ENCODE measurements at regions not wholly inside any gene's neighbourhood (a gene's known extent, or its start where the extent isn't known, plus 50 kb on each side); places are given as distances from the start of the nearest gene placed in this dataset.
"Not testable (repeated sequence)": the region's sequence is repeated elsewhere in the genome, so short reads cannot be mapped to it uniquely, and the experiment has no call there.

- Histone ChIP-seq H3K4me1 (no peaks in the 10 kb centered on the region), H3K9me3 (peaks cover 0 to 19% (median 0%) of the 10 kb centered on the region in 11 donors), H3K36me3 (no peaks in the 10 kb centered on the region), H3K27ac (no peak overlapping the region), H3K27me3 (no peaks in the 10 kb centered on the region), H3K4me3 (no peak overlapping the region)
- intact Hi-C loops (cut with DNase I) = no loop called here
- TF ChIP-seq CTCF (IDR thresholded peaks at IDR 0.05) = no peak
- no peak for ATAC-seq
- DNase-seq = no peak
Measured at GRCh38 chr6:80586242-80586641, 479.8 kb downstream of the BCKDHB start.

GRCh38 chr6:80579391-80580023, 473.0 kb downstream of the BCKDHB start:
- no peak overlapping the region for H3K4me3 ChIP-seq
- no peaks in the 10 kb centered on the region for H3K36me3 ChIP-seq
- no peak for DNase-seq
- TF ChIP-seq CTCF (IDR thresholded peaks at IDR 0.05) = no peak
- intact Hi-C loops (cut with DNase I) = no loop called here
- H3K9me3 ChIP-seq = no peaks in the 10 kb centered on the region
- no peaks in the 10 kb centered on the region for H3K4me1 ChIP-seq
- 73 to 86% methylated on average over 2 of the region's 2 CpGs for WGBS, 2 donors
- H3K27ac ChIP-seq = no peak overlapping the region
- no peak for ATAC-seq
- no peaks in the 10 kb centered on the region for H3K27me3 ChIP-seq

GRCh38 chr6:80573320-80573719, 466.8 kb downstream of the BCKDHB start:
- intact Hi-C loops (cut with DNase I); DNase-seq; H3K4me1 ChIP-seq; H3K9me3 ChIP-seq; H3K4me3 ChIP-seq; H3K27me3 ChIP-seq; H3K27ac ChIP-seq; H3K36me3 ChIP-seq; ATAC-seq: not testable (repeated sequence)
- 80 to 83% methylated on average over 15 of the region's 15 CpGs for WGBS, 2 donors

GRCh38 chr6:80566361-80566760, 459.9 kb downstream of the BCKDHB start:
- no peak for ATAC-seq
- WGBS, 2 donors = 88 to 92% methylated on average over 1 of the region's 1 CpG
- no peak for TF ChIP-seq CTCF (IDR thresholded peaks at IDR 0.05)

GRCh38 chr6:80553071-80553740, 446.7 kb downstream of the BCKDHB start:
- intact Hi-C loops (cut with DNase I) = no loop called here
- no peak for TF ChIP-seq CTCF (IDR thresholded peaks at IDR 0.05)
- Histone ChIP-seq H3K4me3 (no peak overlapping the region), H3K9me3 (no peaks in the 10 kb centered on the region), H3K4me1 (peaks cover 0 to 5% (median 0%) of the 10 kb centered on the region in 9 donors), H3K36me3 (no peaks in the 10 kb centered on the region), H3K27ac (peak overlapping the region in 2 of 10 donors; percentile 3 to 52), H3K27me3 (no peaks in the 10 kb centered on the region)
- DNase-seq = no peak
- peak in 6 of 8 donors; percentile 38 to 76 (median 67) for ATAC-seq
- WGBS, 2 donors = 61 to 66% methylated on average over 5 of the region's 5 CpGs

More at GRCh38 chr6:80566361-80566760, 459.9 kb downstream of the BCKDHB start:
- no peaks in the 10 kb centered on the region for H3K36me3 ChIP-seq
- no peaks in the 10 kb centered on the region for H3K9me3 ChIP-seq
- H3K4me1 ChIP-seq = no peaks in the 10 kb centered on the region
- intact Hi-C loops (cut with DNase I) = no loop called here
- H3K27ac ChIP-seq = no peak overlapping the region
- DNase-seq = no peak
- H3K4me3 ChIP-seq = no peak overlapping the region
- no peaks in the 10 kb centered on the region for H3K27me3 ChIP-seq
